Prostate gland (tissue), 2 donors: ENCODE measurements at regions not wholly inside any gene's neighbourhood (a gene's known extent, or its start where the extent isn't known, plus 50 kb on each side); places are given as distances from the start of the nearest gene placed in this dataset.

Experiments used
- DNase-seq: peaks from one replicate; pipeline ENCODE4 v3.0.0-alpha.2; 2019; ENCODE audit warnings: low spot score
- H3K27ac ChIP-seq, 2 donors: fragments of 200-600 bp; sonication (generic); 2 replicates each; pipeline ENCODE4 v1.5.1; 2017 to 2019
- H3K27me3 ChIP-seq: fragments of 200-600 bp; sonication (generic); replicated peaks from 2 replicates; pipeline ENCODE4 v1.5.1; 2019; ENCODE audit not compliant: insufficient read depth
- H3K36me3 ChIP-seq, 2 donors: fragments of 200-600 bp; sonication (generic); 1 replicate in 1 of 2; 2 replicates in 1 of 2; pipeline versions ENCODE4 v1.5.1 to v1.8.1; 2017 to 2019
- H3K4me1 ChIP-seq: fragments of 200-600 bp; sonication (generic); replicated peaks from 2 replicates; pipeline ENCODE4 v1.5.1; 2019
- H3K4me3 ChIP-seq, 2 donors: fragments of 200-600 bp; sonication (generic); 2 replicates each; pipeline ENCODE4 v1.5.1; 2017 to 2019
- H3K9me3 ChIP-seq: fragments of 200-600 bp; sonication (generic); 2 replicates; pipeline ENCODE4 v1.5.1; 2017
- CTCF ChIP-seq, 4 experiments: fragments of 200-600 bp in 2 of 4; fragments of 450-650 bp in 2 of 4; sonication (generic) in 2 of 4; IDR thresholded peaks; 1 replicate in 3 of 4; 2 replicates in 1 of 4; pipeline ENCODE4 v1.5.1; 2016 to 2019; ENCODE audit warnings: antibody characterized with exemption in 4 of 4, mild to moderate bottlenecking in 2 of 4, moderate library complexity in 2 of 4
- POLR2A ChIP-seq: fragments of 450-650 bp; IDR thresholded peaks from one replicate; pipeline ENCODE4 v1.6.1; 2016; ENCODE audit warnings: antibody characterized with exemption, mild to moderate bottlenecking
- POLR2AphosphoS5 ChIP-seq: sonication (generic); formaldehyde crosslinking; IDR thresholded peaks from one replicate; pipeline ENCODE4 v1.6.1; 2017; ENCODE audit warnings: antibody characterized with exemption
- WGBS: methylation state at CpG from one replicate; pipeline ENCODE4 v1.1.5; 2018; 5-methylcytosine and 5-hydroxymethylcytosine counted together
- intact Hi-C: fragments of 100-400 bp; cut with DNase I; formaldehyde crosslinking; loops from one replicate; pipeline ENCODE4 v1.14.2; 2022

GRCh38 chr13:100941377-100942368 lies 267.1 kb upstream of the TMTC4 start:
- Histone ChIP-seq H3K36me3 (no peaks in the 10 kb centered on the region), H3K27ac (no peak overlapping the region), H3K27me3 (no peaks in the 10 kb centered on the region), H3K9me3 (no peaks in the 10 kb centered on the region), H3K4me3 (no peak overlapping the region), H3K4me1 (no peaks in the 10 kb centered on the region)
- intact Hi-C loops, result no loop called here
- 67% methylated on average over 10 of the region's 10 CpGs for WGBS
- DNase-seq, result no peak
- TF ChIP-seq POLR2AphosphoS5 (no peak), POLR2A (no peak), CTCF (IDR thresholded peaks at IDR 0.05) (no peak)

- TF ChIP-seq POLR2AphosphoS5, result no peak
- TF ChIP-seq POLR2A, result no peak
- TF ChIP-seq CTCF (IDR thresholded peaks at IDR 0.05), result no peak
- Histone ChIP-seq H3K4me1 (no peaks in the 10 kb centered on the region), H3K4me3 (no peak overlapping the region), H3K27me3 (no peaks in the 10 kb centered on the region), H3K36me3 (no peaks in the 10 kb centered on the region), H3K9me3 (no peaks in the 10 kb centered on the region), H3K27ac (no peak overlapping the region)
- DNase-seq, result no peak
- intact Hi-C loops, result no loop called here
- 58% methylated on average over 4 of the region's 4 CpGs for WGBS
Measured at GRCh38 chr13:100940658-100941057, 266.1 kb upstream of the TMTC4 start.

- H3K4me1 ChIP-seq, result no peaks in the 10 kb centered on the region
- no peaks in the 10 kb centered on the region for H3K27me3 ChIP-seq
- 96% methylated on average over 1 of the region's 1 CpG for WGBS
Measured at GRCh38 chr13:100933841-100934240, 259.2 kb upstream of the TMTC4 start.

DNA sequence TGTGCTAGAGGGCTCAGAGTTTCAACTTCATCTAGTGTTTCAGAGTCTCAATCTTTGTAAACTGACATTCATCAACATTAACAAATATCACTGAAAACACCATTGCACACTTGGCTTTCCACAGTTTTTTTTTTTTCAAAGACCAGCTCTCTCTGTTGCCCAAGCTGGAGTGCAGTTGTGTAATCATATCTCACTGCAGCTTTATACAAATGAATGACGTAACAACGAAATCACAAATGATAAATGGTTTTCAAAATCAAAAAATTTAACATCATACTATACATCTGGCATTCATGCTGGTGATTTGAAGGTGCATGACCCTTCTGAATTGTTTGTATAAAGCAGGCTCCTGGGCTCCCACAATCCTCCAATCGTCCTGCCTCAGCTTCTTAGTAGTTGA lies 248.0 kb upstream of the TMTC4 start:
- intact Hi-C loops, result no loop called here
- Histone ChIP-seq H3K4me3 (no peak overlapping the region), H3K27me3 (peaks cover 2% of the 10 kb centered on the region), H3K9me3 (no peaks in the 10 kb centered on the region), H3K4me1 (no peaks in the 10 kb centered on the region), H3K27ac (no peak overlapping the region), H3K36me3 (no peaks in the 10 kb centered on the region)
- TF ChIP-seq POLR2A (no peak), POLR2AphosphoS5 (no peak), CTCF (IDR thresholded peaks at IDR 0.05) (no peak)
- no peak for DNase-seq
- WGBS, result 82% methylated on average over 3 of the region's 3 CpGs

More at GRCh38 chr13:100933841-100934240, 259.2 kb upstream of the TMTC4 start:
- intact Hi-C loops, result no loop called here
- DNase-seq, result no peak
- Histone ChIP-seq H3K4me3 (no peak overlapping the region), H3K27ac (no peak overlapping the region), H3K36me3 (no peaks in the 10 kb centered on the region), H3K9me3 (no peaks in the 10 kb centered on the region)
- TF ChIP-seq POLR2AphosphoS5, result no peak
- TF ChIP-seq CTCF (IDR thresholded peaks at IDR 0.05), result no peak
- TF ChIP-seq POLR2A, result no peak

GRCh38 chr13:100921139-100921538 lies 246.5 kb upstream of the TMTC4 start:
- H3K4me1 ChIP-seq, result no peaks in the 10 kb centered on the region
- peaks cover 3% of the 10 kb centered on the region for H3K27me3 ChIP-seq
- intact Hi-C loops, result no loop called here
- no peaks in the 10 kb centered on the region for H3K9me3 ChIP-seq
- H3K27ac ChIP-seq, result no peak overlapping the region
- no peak for DNase-seq
- H3K36me3 ChIP-seq, result no peaks in the 10 kb centered on the region
- 46% methylated on average over 4 of the region's 4 CpGs for WGBS
- TF ChIP-seq CTCF (IDR thresholded peaks at IDR 0.05), result no peak
- TF ChIP-seq POLR2A, result no peak
- no peak for TF ChIP-seq POLR2AphosphoS5
- no peak overlapping the region for H3K4me3 ChIP-seq
